Stomach (tissue), 8 donors: ENCODE measurements at regions not wholly inside any gene's neighbourhood (a gene's known extent, or its start where the extent isn't known, plus 50 kb on each side); places are given as distances from the start of the nearest gene placed in this dataset.

ENCODE experiments used
- DNase-seq, 2 donors: peaks; one replicate each; pipeline versions ENCODE4 v3.0.0 to v3.0.0-alpha.2; 2013 to 2019
- H3K27ac ChIP-seq, 5 donors: fragments of 200-600 bp in 4 of 5; sonication (generic) in 4 of 5; one replicate each; pipeline ENCODE4 v1.5.1; 2013 to 2019; ENCODE audit warnings: mild to moderate bottlenecking in 1 of 5, moderate library complexity in 1 of 5
- H3K27me3 ChIP-seq, 3 donors: fragments of 200-600 bp; sonication (generic); one replicate each; pipeline ENCODE4 v1.5.1; 2017 to 2019; ENCODE audit warnings: mixed run types in 1 of 3
- H3K36me3 ChIP-seq, 4 donors: fragments of 200-600 bp; sonication (generic); 1 replicate in 3 of 4; 2 replicates in 1 of 4; pipeline ENCODE4 v1.5.1; 2016 to 2019
- H3K4me1 ChIP-seq, 4 donors: fragments of 200-600 bp; sonication (generic); one replicate each; pipeline ENCODE4 v1.5.1; 2016 to 2019
- H3K4me3 ChIP-seq, 4 donors: fragments of 200-600 bp; sonication (generic) in 3 of 4; one replicate each; pipeline ENCODE4 v1.5.1; 2016 to 2019; ENCODE audit warnings: mild to moderate bottlenecking in 1 of 4
- H3K9me3 ChIP-seq, 4 donors: fragments of 200-600 bp; sonication (generic); one replicate each; pipeline ENCODE4 v1.5.1; 2016 to 2019
- CTCF ChIP-seq, 7 experiments: fragments of 450-650 bp in 4 of 7; fragments of 200-600 bp in 3 of 7; sonication (generic) in 3 of 7; IDR thresholded peaks; one replicate each; pipeline ENCODE4 v1.5.1; 2016 to 2019; ENCODE audit warnings: antibody characterized with exemption in 7 of 7, control low read depth in 2 of 7, mild to moderate bottlenecking in 1 of 7
- EP300 ChIP-seq: sonication (generic); formaldehyde crosslinking; IDR thresholded peaks from one replicate; pipeline ENCODE4 v1.6.1; 2017; ENCODE audit warnings: antibody characterized with exemption
- POLR2A ChIP-seq, 4 donors: fragments of 450-650 bp; IDR thresholded peaks; one replicate each; pipeline ENCODE4 v1.6.1; 2016; ENCODE audit warnings: antibody characterized with exemption in 4 of 4, control low read depth in 2 of 4, mild to moderate bottlenecking in 1 of 4, moderate library complexity in 1 of 4
- POLR2AphosphoS5 ChIP-seq, 3 donors: sonication (generic); formaldehyde crosslinking; IDR thresholded peaks; one replicate each; pipeline ENCODE4 v1.6.1; 2016; ENCODE audit warnings: antibody characterized with exemption in 3 of 3
- WGBS, 5 donors: extraction: QIAGEN DNeasy Blood & Tissue Kit in 3 of 5; methylation state at CpG; one replicate each; pipeline versions ENCODE4 v1.1.5 to v1.1.7; 2013 to 2018; 5-methylcytosine and 5-hydroxymethylcytosine counted together
- intact Hi-C: fragments of 100-400 bp; cut with DNase I; formaldehyde crosslinking; loops from one replicate; pipeline ENCODE4 v1.15.1; 2023; ENCODE audit warnings: low total_unique reads
- donor health status: healthy with polysubstance abuse.
- donor health status: Bipolar disorder and iron deficiency.
- donor health status: healthy.

GRCh38 chr6:91613481-91613880 is 1026.6 kb upstream of the MAP3K7 start:
- no peaks in the 10 kb centered on the region for H3K27me3 ChIP-seq
- intact Hi-C loops: no loop called here
- no peaks in the 10 kb centered on the region for H3K36me3 ChIP-seq
- no peaks in the 10 kb centered on the region for H3K9me3 ChIP-seq
- H3K4me3 ChIP-seq: no peak overlapping the region
- no peak for TF ChIP-seq POLR2A (IDR thresholded peaks at IDR 0.05)
- no peak for TF ChIP-seq CTCF (IDR thresholded peaks at IDR 0.05)
- H3K27ac ChIP-seq: no peak overlapping the region
- no peak for DNase-seq
- no peaks in the 10 kb centered on the region for H3K4me1 ChIP-seq

- intact Hi-C loops: no loop called here
Measured at GRCh38 chr6:91611190-91611589, 1024.3 kb upstream of the MAP3K7 start.

GRCh38 chr6:91608428-91608827 is 1021.6 kb upstream of the MAP3K7 start:
- WGBS, 5 donors: 24 to 53% (median 38%) methylated on average over 1 of the region's 1 CpG
- intact Hi-C loops: no loop called here

More at GRCh38 chr6:91611190-91611589, 1024.3 kb upstream of the MAP3K7 start:
- no peak overlapping the region for H3K27ac ChIP-seq
- no peaks in the 10 kb centered on the region for H3K27me3 ChIP-seq
- DNase-seq: no peak
- no peaks in the 10 kb centered on the region for H3K4me1 ChIP-seq
- no peak for TF ChIP-seq EP300
- TF ChIP-seq POLR2AphosphoS5 (IDR thresholded peaks at IDR 0.05): no peak
- H3K36me3 ChIP-seq: no peaks in the 10 kb centered on the region
- 85 to 91% (median 88%) methylated on average over 7 of the region's 7 CpGs for WGBS, 5 donors
- no peaks in the 10 kb centered on the region for H3K9me3 ChIP-seq
- H3K4me3 ChIP-seq: no peak overlapping the region

DNA sequence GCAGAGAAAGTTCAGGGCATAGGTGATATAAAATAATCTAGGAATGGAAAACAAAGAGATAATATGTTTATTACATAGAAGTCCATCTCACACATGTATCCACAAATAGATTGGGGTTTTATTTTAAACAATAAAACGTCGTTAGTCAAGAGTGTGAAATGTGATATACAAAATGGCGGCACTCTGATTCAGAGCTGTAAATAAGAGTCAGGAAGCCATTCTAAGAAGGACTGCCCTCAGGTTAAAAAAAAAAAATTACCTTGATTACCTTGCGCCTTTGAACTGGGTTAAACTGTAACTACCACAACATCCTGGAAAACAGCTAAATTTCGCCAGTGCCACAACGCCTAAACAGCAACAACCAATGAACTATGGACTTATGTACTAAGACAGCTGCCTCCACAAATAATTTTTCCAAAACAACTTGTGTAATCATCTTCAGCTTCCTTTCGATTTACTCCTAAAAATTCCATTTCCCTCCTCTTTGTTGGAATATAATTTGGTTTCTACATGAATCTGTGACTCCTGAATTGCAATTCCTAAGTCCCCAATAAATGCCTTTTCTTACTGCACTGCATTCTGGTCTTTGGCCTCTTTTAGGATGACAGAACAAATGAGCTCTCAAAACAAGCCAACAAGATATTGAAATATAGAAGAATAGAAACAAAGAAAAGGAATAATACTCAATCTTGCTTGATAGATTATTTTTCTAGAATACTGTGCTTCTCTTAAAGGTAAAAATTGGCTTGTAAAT is 1019.5 kb upstream of the MAP3K7 start:
- DNase-seq: no peak
- Histone ChIP-seq H3K27me3 (no peaks in the 10 kb centered on the region), H3K4me1 (no peaks in the 10 kb centered on the region), H3K27ac (no peak overlapping the region), H3K9me3 (no peaks in the 10 kb centered on the region), H3K36me3 (no peaks in the 10 kb centered on the region), H3K4me3 (no peak overlapping the region)
- WGBS, 5 donors: 79 to 89% (median 83%) methylated on average over 7 of the region's 7 CpGs
- intact Hi-C loops: no loop called here
- TF ChIP-seq POLR2AphosphoS5 (IDR thresholded peaks at IDR 0.05): no peak
- no peak for TF ChIP-seq CTCF (IDR thresholded peaks at IDR 0.05)
- TF ChIP-seq POLR2A (IDR thresholded peaks at IDR 0.05): no peak
- TF ChIP-seq EP300: no peak

More at GRCh38 chr6:91608428-91608827, 1021.6 kb upstream of the MAP3K7 start:
- no peaks in the 10 kb centered on the region for H3K27me3 ChIP-seq
- H3K27ac ChIP-seq: no peak overlapping the region
- no peak for DNase-seq
- H3K9me3 ChIP-seq: no peaks in the 10 kb centered on the region
- no peaks in the 10 kb centered on the region for H3K4me1 ChIP-seq
- no peak overlapping the region for H3K4me3 ChIP-seq
- TF ChIP-seq CTCF (IDR thresholded peaks at IDR 0.05) (no peak), POLR2A (IDR thresholded peaks at IDR 0.05) (no peak), EP300 (no peak), POLR2AphosphoS5 (IDR thresholded peaks at IDR 0.05) (no peak)
- no peaks in the 10 kb centered on the region for H3K36me3 ChIP-seq

GRCh38 chr6:91600561-91600960 is 1013.7 kb upstream of the MAP3K7 start:
- intact Hi-C loops: no loop called here

More at GRCh38 chr6:91600561-91600960, 1013.7 kb upstream of the MAP3K7 start:
- DNase-seq: no peak
- Histone ChIP-seq H3K4me1 (no peaks in the 10 kb centered on the region), H3K36me3 (no peaks in the 10 kb centered on the region), H3K27ac (no peak overlapping the region), H3K9me3 (no peaks in the 10 kb centered on the region), H3K4me3 (no peak overlapping the region), H3K27me3 (no peaks in the 10 kb centered on the region)
- 56 to 72% (median 65%) methylated on average over 2 of the region's 2 CpGs for WGBS, 5 donors
- TF ChIP-seq POLR2AphosphoS5 (IDR thresholded peaks at IDR 0.05) (no peak), EP300 (no peak), CTCF (IDR thresholded peaks at IDR 0.05) (no peak), POLR2A (IDR thresholded peaks at IDR 0.05) (no peak)
